SK-N-MC (cell line): ENCODE measurements at regions not wholly inside any gene's neighbourhood (a gene's known extent, or its start where the extent isn't known, plus 50 kb on each side); places are given as distances from the start of the nearest gene placed in this dataset.

ENCODE experiments used
- EZH2 ChIP-seq: fragments of 200-600 bp; sonication (generic); IDR thresholded peaks from one replicate; pipeline ENCODE4 v1.6.1; 2017; ENCODE audit warnings: antibody characterized with exemption
- FOXP2 ChIP-seq: optimal IDR thresholded peaks from 2 replicates; pipeline ENCODE3; 2011; ENCODE audit warnings: mild to moderate bottlenecking, moderate library complexity; ENCODE audit not compliant: insufficient read depth; ENCODE audit errors: extremely low read length, control extremely low read depth

DNA sequence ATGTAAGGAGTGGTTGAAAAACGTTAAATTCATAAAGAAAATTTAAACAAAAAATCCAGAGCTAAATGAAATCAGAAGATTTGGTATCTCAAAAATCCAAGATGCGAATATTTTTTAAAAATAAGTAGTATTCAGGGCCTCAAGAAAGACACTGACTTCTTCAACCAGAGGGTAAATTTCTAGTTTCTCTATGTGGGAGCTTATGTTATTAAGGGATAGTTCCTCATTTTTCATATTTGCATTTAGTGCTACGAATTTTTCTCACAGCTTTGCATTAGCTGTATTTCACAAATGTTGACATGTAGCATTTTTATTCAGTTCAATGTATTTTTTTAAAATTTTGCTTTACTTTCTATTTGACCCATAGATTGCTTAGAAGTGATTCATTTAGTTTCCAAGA lies 454.7 kb downstream of the CBLN2 start:
- TF ChIP-seq EZH2 (no peak), FOXP2 (no peak)
